HEK293 (cell line): ENCODE measurements at regions not wholly inside any gene's neighbourhood (a gene's known extent, or its start where the extent isn't known, plus 50 kb on each side); places are given as distances from the start of the nearest gene placed in this dataset.
A peak's percentile ranks its signal among the peaks of the same experiment; 100 is the strongest.

Source experiments
- CTCF ChIA-PET: fragments of 350-600 bp; formaldehyde crosslinking; extraction: SDS; loops from one replicate; lab custom pipeline; 2021; ENCODE audit warnings: antibody characterized with exemption; lab: Yijun Ruan, JAX
- POLR2A ChIA-PET: fragments of 300-600 bp; formaldehyde crosslinking; extraction: SDS; loops from one replicate; lab custom pipeline; 2020; ENCODE audit warnings: antibody characterized with exemption, inconsistent platforms; lab: Yijun Ruan, JAX
- H3K27ac ChIP-seq: fragments of 200-500 bp; sonication (Bioruptor generic); 2 replicates; pipeline ENCODE4 v1.5.1; 2014; ENCODE audit warnings: low read depth, low read length, control low read depth, inconsistent platforms; ENCODE audit errors: extremely low read depth
- H3K36me3 ChIP-seq, 2 experiments: fragments of 200-500 bp in 1 of 2; sonication (Bioruptor generic) in 1 of 2; 1 replicate in 1 of 2; 2 replicates in 1 of 2; pipeline ENCODE4 v1.5.1; 2014 to 2017; ENCODE audit warnings: inconsistent platforms in 2 of 2, low read length in 2 of 2; ENCODE audit not compliant: control insufficient read depth in 2 of 2, insufficient read depth in 1 of 2
- H3K4me1 ChIP-seq: fragments of 200-500 bp; sonication (Bioruptor generic); 2 replicates; pipeline ENCODE4 v1.5.1; 2014; ENCODE audit warnings: mild to moderate bottlenecking, low read length, inconsistent platforms; ENCODE audit not compliant: control insufficient read depth, insufficient read depth
- H3K4me3 ChIP-seq: 2 replicates; pipeline ENCODE4 v1.5.1; 2011; ENCODE audit warnings: low read depth, mild to moderate bottlenecking, control low read depth, low read length, moderate library complexity
- H3K9me3 ChIP-seq: fragments of 200-500 bp; sonication (Bioruptor generic); 2 replicates; pipeline ENCODE4 v1.5.1; 2014; ENCODE audit warnings: low read depth, low read length, inconsistent platforms; ENCODE audit not compliant: control insufficient read depth, insufficient read depth
- GFI1B ChIP-seq: fragments of 450-650 bp; formaldehyde crosslinking; IDR thresholded peaks from 2 replicates; pipeline ENCODE4 v1.5.1; 2016; ENCODE audit warnings: missing biosample characterization, missing genetic modification characterization
- HOXC10 ChIP-seq: sonication (generic); formaldehyde crosslinking; IDR thresholded peaks from 2 replicates; pipeline ENCODE4 v1.8.1; 2023; ENCODE audit warnings: mild to moderate bottlenecking, missing genetic modification reagents
- HOXD13 ChIP-seq: sonication (generic); formaldehyde crosslinking; IDR thresholded peaks from 2 replicates; pipeline ENCODE4 v1.8.0; 2022; ENCODE audit warnings: missing genetic modification reagents, borderline replicate concordance
- KLF1 ChIP-seq: fragments of 450-650 bp; formaldehyde crosslinking; IDR thresholded peaks from 2 replicates; pipeline ENCODE4 v1.5.1; 2016; ENCODE audit warnings: missing biosample characterization, missing genetic modification characterization
- KLF7 ChIP-seq: fragments of 450-650 bp; formaldehyde crosslinking; IDR thresholded peaks from 2 replicates; pipeline ENCODE4 v1.5.1; 2016; ENCODE audit warnings: missing biosample characterization, missing genetic modification characterization, borderline replicate concordance
- MZF1 ChIP-seq: fragments of 450-650 bp; formaldehyde crosslinking; IDR thresholded peaks from 2 replicates; pipeline ENCODE4 v1.5.1; 2017; ENCODE audit warnings: missing biosample characterization, missing genetic modification characterization, borderline replicate concordance
- SP3 ChIP-seq: fragments of 450-650 bp; formaldehyde crosslinking; IDR thresholded peaks from 2 replicates; pipeline ENCODE4 v1.5.1; 2016; ENCODE audit warnings: missing biosample characterization, missing genetic modification characterization
- ZIC2 ChIP-seq: fragments of 450-650 bp; formaldehyde crosslinking; IDR thresholded peaks from 2 replicates; pipeline ENCODE4 v1.5.1; 2016; ENCODE audit warnings: missing biosample characterization, missing genetic modification characterization
- ZNF223 ChIP-seq: fragments of 450-650 bp; formaldehyde crosslinking; IDR thresholded peaks from 2 replicates; pipeline ENCODE4 v1.5.1; 2016; ENCODE audit warnings: missing biosample characterization, missing genetic modification characterization
- ZNF24 ChIP-seq: fragments of 450-650 bp; formaldehyde crosslinking; IDR thresholded peaks from 2 replicates; pipeline ENCODE4 v1.5.1; 2016; ENCODE audit warnings: missing biosample characterization, missing genetic modification characterization
- ZNF266 ChIP-seq: fragments of 450-650 bp; formaldehyde crosslinking; IDR thresholded peaks from 2 replicates; pipeline ENCODE4 v1.5.1; 2016; ENCODE audit warnings: missing biosample characterization, missing genetic modification characterization, low read depth
- ZNF354C ChIP-seq: fragments of 450-650 bp; formaldehyde crosslinking; IDR thresholded peaks from 2 replicates; pipeline ENCODE4 v1.5.1; 2016; ENCODE audit warnings: missing biosample characterization, missing genetic modification characterization, low read depth, borderline replicate concordance
- ZNF501 ChIP-seq: fragments of 450-650 bp; formaldehyde crosslinking; IDR thresholded peaks from 2 replicates; pipeline ENCODE4 v1.5.1; 2016; ENCODE audit warnings: missing biosample characterization, missing genetic modification characterization
- ZNF514 ChIP-seq: fragments of 450-650 bp; formaldehyde crosslinking; IDR thresholded peaks from 2 replicates; pipeline ENCODE4 v1.5.1; 2016; ENCODE audit warnings: missing biosample characterization, missing genetic modification characterization
- ZNF544 ChIP-seq: fragments of 450-650 bp; formaldehyde crosslinking; IDR thresholded peaks from 2 replicates; pipeline ENCODE4 v1.5.0; 2017; ENCODE audit warnings: missing biosample characterization, missing genetic modification characterization
- ZNF623 ChIP-seq: fragments of 450-650 bp; formaldehyde crosslinking; IDR thresholded peaks from 2 replicates; pipeline ENCODE4 v1.5.1; 2016; ENCODE audit warnings: missing biosample characterization, missing genetic modification characterization
- ZNF768 ChIP-seq: fragments of 450-650 bp; formaldehyde crosslinking; IDR thresholded peaks from 2 replicates; pipeline ENCODE4 v1.5.1; 2018; ENCODE audit warnings: missing biosample characterization, mild to moderate bottlenecking, missing genetic modification characterization
- ZNF776 ChIP-seq: fragments of 450-650 bp; formaldehyde crosslinking; IDR thresholded peaks from 2 replicates; pipeline ENCODE4 v1.5.0; 2017; ENCODE audit warnings: missing biosample characterization, missing genetic modification characterization, borderline replicate concordance
- TF ChIP-seq, protein P1 (sequence below): fragments of 450-650 bp; formaldehyde crosslinking; IDR thresholded peaks from 2 replicates; pipeline ENCODE4 v1.5.1; 2016; ENCODE audit warnings: missing biosample characterization, missing genetic modification characterization, borderline replicate concordance
- TF ChIP-seq, protein P2 (sequence below): fragments of 450-650 bp; formaldehyde crosslinking; IDR thresholded peaks from 2 replicates; pipeline ENCODE4 v1.5.1; 2016; ENCODE audit warnings: missing biosample characterization, missing genetic modification characterization
- TF ChIP-seq, protein P3 (sequence below): fragments of 450-650 bp; formaldehyde crosslinking; IDR thresholded peaks from 2 replicates; pipeline ENCODE4 v1.5.1; 2017; ENCODE audit warnings: missing biosample characterization, missing genetic modification characterization

DNA sequence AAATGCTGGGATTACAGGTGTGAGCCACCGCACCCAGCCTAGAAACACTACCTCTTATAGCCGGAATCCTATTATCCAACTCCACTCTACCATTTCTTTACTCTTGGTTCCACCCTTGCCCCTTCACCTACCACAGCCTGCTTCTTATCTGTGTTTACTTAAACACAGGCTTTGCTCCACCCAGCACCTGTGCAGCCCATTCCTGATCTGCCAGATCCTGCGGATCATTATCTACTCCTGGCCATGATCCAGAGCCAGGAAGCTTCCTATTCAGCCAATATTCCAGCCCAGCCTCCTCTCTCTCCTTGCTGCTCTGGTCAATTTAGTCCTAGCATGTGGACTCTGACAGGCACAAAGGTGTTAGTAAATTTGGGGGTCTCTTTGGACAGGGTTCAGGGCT, 98.8 kb upstream of the MED13 start:
- H3K4me3 ChIP-seq, result no peak overlapping the region
- ChIA-PET POLR2A (interaction anchor here (0.6 kb wide), 1 partner anchor 66 kb away, joined by 4 read pairs; no protein-coding TSS in a partner anchor), CTCF (no interaction called here)
- no peaks in the 10 kb centered on the region for H3K36me3 ChIP-seq
- peak; percentile 86 for TF ChIP-seq KLF1 (tag by site-specific recombination)
- no peak for TF ChIP-seq ZIC2 (tag by site-specific recombination)
- H3K4me1 ChIP-seq, result peaks cover 9% of the 10 kb centered on the region
- H3K27ac ChIP-seq, result no peak overlapping the region
- no peaks in the 10 kb centered on the region for H3K9me3 ChIP-seq

DNA sequence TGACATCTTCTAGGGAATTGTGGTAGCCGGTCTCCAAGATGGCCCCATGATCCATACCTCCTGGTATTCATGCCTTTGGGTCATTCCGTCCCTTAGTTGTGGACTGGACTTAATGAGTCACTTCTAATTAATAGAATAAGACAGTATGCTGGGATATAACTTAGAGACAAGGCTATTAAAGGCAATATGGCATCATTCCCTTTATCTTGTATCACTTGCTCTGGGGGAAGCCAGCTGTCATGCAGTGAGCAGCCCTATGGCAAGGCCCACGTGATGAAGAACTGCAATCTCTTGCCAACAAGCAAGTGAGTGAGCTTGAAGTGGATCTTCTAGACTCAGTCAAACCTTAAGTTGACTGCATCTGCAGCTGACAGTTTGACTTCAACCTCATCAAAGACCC, 97.8 kb upstream of the MED13 start:
- POLR2A ChIA-PET, result interaction anchor here (0.6 kb wide), 1 partner anchor 13 kb away, joined by 3 read pairs; no protein-coding TSS in a partner anchor
- Histone ChIP-seq H3K4me1 (peaks cover 9% of the 10 kb centered on the region), H3K9me3 (no peaks in the 10 kb centered on the region), H3K4me3 (no peak overlapping the region), H3K27ac (no peak overlapping the region), H3K36me3 (no peaks in the 10 kb centered on the region)
- no peak for TF ChIP-seq ZNF266 (tag by site-specific recombination)
- TF ChIP-seq ZNF544 (tag by site-specific recombination), result no peak
- no peak for TF ChIP-seq ZNF354C
- TF ChIP-seq, protein P1, sequence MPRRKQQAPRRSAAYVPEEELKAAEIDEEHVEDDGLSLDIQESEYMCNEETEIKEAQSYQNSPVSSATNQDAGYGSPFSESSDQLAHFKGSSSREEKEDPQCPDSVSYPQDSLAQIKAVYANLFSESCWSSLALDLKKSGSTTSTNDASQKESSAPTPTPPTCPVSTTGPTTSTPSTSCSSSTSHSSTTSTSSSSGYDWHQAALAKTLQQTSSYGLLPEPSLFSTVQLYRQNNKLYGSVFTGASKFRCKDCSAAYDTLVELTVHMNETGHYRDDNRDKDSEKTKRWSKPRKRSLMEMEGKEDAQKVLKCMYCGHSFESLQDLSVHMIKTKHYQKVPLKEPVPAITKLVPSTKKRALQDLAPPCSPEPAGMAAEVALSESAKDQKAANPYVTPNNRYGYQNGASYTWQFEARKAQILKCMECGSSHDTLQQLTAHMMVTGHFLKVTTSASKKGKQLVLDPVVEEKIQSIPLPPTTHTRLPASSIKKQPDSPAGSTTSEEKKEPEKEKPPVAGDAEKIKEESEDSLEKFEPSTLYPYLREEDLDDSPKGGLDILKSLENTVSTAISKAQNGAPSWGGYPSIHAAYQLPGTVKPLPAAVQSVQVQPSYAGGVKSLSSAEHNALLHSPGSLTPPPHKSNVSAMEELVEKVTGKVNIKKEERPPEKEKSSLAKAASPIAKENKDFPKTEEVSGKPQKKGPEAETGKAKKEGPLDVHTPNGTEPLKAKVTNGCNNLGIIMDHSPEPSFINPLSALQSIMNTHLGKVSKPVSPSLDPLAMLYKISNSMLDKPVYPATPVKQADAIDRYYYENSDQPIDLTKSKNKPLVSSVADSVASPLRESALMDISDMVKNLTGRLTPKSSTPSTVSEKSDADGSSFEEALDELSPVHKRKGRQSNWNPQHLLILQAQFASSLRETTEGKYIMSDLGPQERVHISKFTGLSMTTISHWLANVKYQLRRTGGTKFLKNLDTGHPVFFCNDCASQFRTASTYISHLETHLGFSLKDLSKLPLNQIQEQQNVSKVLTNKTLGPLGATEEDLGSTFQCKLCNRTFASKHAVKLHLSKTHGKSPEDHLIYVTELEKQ, result no peak
- no peak for TF ChIP-seq ZNF768 (tag by site-specific recombination)
- TF ChIP-seq HOXC10 (CRISPR knock-in tag), result no peak
- TF ChIP-seq ZNF501 (tag by site-specific recombination), result no peak
- no peak for TF ChIP-seq SP3 (tag by site-specific recombination)
- no peak for TF ChIP-seq ZNF223 (tag by site-specific recombination)
- no peak for TF ChIP-seq KLF7
- TF ChIP-seq, protein P2, sequence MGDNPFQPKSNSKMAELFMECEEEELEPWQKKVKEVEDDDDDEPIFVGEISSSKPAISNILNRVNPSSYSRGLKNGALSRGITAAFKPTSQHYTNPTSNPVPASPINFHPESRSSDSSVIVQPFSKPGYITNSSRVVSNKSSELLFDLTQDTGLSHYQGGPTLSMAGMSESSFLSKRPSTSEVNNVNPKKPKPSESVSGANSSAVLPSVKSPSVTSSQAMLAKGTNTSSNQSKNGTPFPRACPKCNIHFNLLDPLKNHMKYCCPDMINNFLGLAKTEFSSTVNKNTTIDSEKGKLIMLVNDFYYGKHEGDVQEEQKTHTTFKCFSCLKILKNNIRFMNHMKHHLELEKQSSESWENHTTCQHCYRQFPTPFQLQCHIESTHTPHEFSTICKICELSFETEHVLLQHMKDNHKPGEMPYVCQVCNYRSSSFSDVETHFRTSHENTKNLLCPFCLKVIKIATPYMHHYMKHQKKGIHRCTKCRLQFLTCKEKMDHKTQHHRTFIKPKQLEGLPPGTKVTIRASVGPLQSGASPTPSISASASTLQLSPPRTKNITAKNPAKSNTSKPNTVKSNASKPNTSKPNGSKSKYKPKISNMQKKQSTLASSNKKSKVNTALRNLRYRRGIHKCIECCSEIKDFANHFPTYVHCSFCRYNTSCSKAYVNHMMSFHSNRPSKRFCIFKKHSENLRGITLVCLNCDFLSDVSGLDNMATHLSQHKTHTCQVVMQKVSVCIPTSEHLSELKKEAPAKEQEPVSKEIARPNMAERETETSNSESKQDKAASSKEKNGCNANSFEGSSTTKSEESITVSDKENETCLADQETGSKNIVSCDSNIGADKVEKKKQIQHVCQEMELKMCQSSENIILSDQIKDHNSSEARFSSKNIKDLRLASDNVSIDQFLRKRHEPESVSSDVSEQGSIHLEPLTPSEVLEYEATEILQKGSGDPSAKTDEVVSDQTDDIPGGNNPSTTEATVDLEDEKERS (tag by site-specific recombination), result no peak
- TF ChIP-seq GFI1B, result no peak
- TF ChIP-seq ZNF776 (tag by site-specific recombination), result no peak
- no peak for TF ChIP-seq MZF1 (tag by site-specific recombination)
- no peak for TF ChIP-seq ZNF24
- TF ChIP-seq HOXD13 (CRISPR knock-in tag), result no peak
- no peak for TF ChIP-seq ZNF514
- TF ChIP-seq, protein P3, sequence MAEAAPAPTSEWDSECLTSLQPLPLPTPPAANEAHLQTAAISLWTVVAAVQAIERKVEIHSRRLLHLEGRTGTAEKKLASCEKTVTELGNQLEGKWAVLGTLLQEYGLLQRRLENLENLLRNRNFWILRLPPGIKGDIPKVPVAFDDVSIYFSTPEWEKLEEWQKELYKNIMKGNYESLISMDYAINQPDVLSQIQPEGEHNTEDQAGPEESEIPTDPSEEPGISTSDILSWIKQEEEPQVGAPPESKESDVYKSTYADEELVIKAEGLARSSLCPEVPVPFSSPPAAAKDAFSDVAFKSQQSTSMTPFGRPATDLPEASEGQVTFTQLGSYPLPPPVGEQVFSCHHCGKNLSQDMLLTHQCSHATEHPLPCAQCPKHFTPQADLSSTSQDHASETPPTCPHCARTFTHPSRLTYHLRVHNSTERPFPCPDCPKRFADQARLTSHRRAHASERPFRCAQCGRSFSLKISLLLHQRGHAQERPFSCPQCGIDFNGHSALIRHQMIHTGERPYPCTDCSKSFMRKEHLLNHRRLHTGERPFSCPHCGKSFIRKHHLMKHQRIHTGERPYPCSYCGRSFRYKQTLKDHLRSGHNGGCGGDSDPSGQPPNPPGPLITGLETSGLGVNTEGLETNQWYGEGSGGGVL (tag by site-specific recombination), result no peak
- TF ChIP-seq ZNF623 (tag by site-specific recombination), result no peak
- CTCF ChIA-PET, result interaction anchor here (0.8 to 1.0 kb wide), 2 partner anchors 14 to 16 kb away, joined by 3 to 4 read pairs; no protein-coding TSS in a partner anchor
